CD14-positive monocyte (primary cell): ENCODE measurements at regions not wholly inside any gene's neighbourhood (a gene's known extent, or its start where the extent isn't known, plus 50 kb on each side); places are given as distances from the start of the nearest gene placed in this dataset.

Source experiments
- DNase-seq, 3 donors: peaks; one replicate each; pipeline ENCODE4 v3.0.0-alpha.2; 2011 to 2022
- H2AFZ ChIP-seq: 2 replicates; pipeline ENCODE4 v1.6.0; 2012; ENCODE audit warnings: mild to moderate bottlenecking, low read depth, low read length, inconsistent platforms; ENCODE audit not compliant: insufficient read depth, poor library complexity, severe bottlenecking
- H3K27ac ChIP-seq, 2 donors: 1 replicate in 1 of 2; 2 replicates in 1 of 2; pipeline ENCODE4 v1.5.1; 2012 to 2013; ENCODE audit warnings: low read length in 2 of 2, control low read depth in 1 of 2, inconsistent platforms in 1 of 2, low read depth in 1 of 2, mild to moderate bottlenecking in 1 of 2
- H3K27me3 ChIP-seq, 2 donors: one replicate each; pipeline versions ENCODE4 v1.6.0 to v1.6.1; 2011 to 2013; ENCODE audit warnings: low read length in 2 of 2; ENCODE audit not compliant: control insufficient read depth in 2 of 2, insufficient read depth in 2 of 2
- H3K36me3 ChIP-seq, 2 donors: replicated peaks in 1 of 2; 1 replicate in 1 of 2; 2 replicates in 1 of 2; pipeline versions ENCODE4 v1.5.1 to v1.6.1; 2012 to 2013; ENCODE audit warnings: low read length in 2 of 2, control low read depth in 1 of 2, inconsistent platforms in 1 of 2, mild to moderate bottlenecking in 1 of 2; ENCODE audit not compliant: insufficient read depth in 2 of 2, control insufficient read depth in 1 of 2
- H3K4me1 ChIP-seq, 2 donors: 1 replicate in 1 of 2; 2 replicates in 1 of 2; pipeline versions ENCODE4 v1.5.1 to v1.6.1; 2012 to 2013; ENCODE audit warnings: low read length in 2 of 2, control low read depth in 1 of 2, inconsistent platforms in 1 of 2, mild to moderate bottlenecking in 1 of 2, moderate library complexity in 1 of 2; ENCODE audit not compliant: insufficient read depth in 2 of 2, control insufficient read depth in 1 of 2
- H3K4me2 ChIP-seq: replicated peaks from 2 replicates; pipeline ENCODE3; 2012; ENCODE audit warnings: low read length, moderate library complexity, mild to moderate bottlenecking; ENCODE audit not compliant: poor library complexity, severe bottlenecking; ENCODE audit errors: extremely low read depth
- H3K4me3 ChIP-seq, 3 experiments: fragments of 200-600 bp in 1 of 3; sonication (generic) in 1 of 3; replicated peaks in 1 of 3; 1 replicate in 2 of 3; 2 replicates in 1 of 3; pipeline ENCODE4 v1.5.1; 2011 to 2013; ENCODE audit warnings: low read length in 3 of 3, mild to moderate bottlenecking in 3 of 3, control low read depth in 2 of 3, low read depth in 2 of 3, inconsistent platforms in 1 of 3, moderate library complexity in 1 of 3
- H3K79me2 ChIP-seq: 2 replicates; pipeline ENCODE4 v1.6.0; 2012; ENCODE audit warnings: mild to moderate bottlenecking, control low read depth, inconsistent platforms, low read length, moderate library complexity; ENCODE audit not compliant: insufficient read depth
- H3K9ac ChIP-seq: 2 replicates; pipeline ENCODE4 v1.6.0; 2017; ENCODE audit warnings: low read length, mild to moderate bottlenecking; ENCODE audit not compliant: insufficient read depth, poor library complexity, severe bottlenecking
- H3K9me3 ChIP-seq, 2 donors: replicated peaks in 1 of 2; 1 replicate in 1 of 2; 2 replicates in 1 of 2; pipeline versions ENCODE4 v1.5.1 to v1.6.1; 2012 to 2013; ENCODE audit warnings: low read length in 2 of 2, control low read depth in 1 of 2; ENCODE audit not compliant: control insufficient read depth in 1 of 2, insufficient read depth in 1 of 2
- H4K20me1 ChIP-seq: 2 replicates; pipeline ENCODE4 v1.6.0; 2012; ENCODE audit warnings: mild to moderate bottlenecking, low read length, control low read depth, moderate library complexity; ENCODE audit not compliant: insufficient read depth
- H3K27ac Mint-ChIP-seq, 7 donors: one replicate each; pipeline ENCODE4 v1.8.0; 2020; ENCODE audit warnings: mild to moderate bottlenecking in 7 of 7, mixed read lengths in 7 of 7, moderate library complexity in 6 of 7, inconsistent platforms in 2 of 7
- H3K27me3 Mint-ChIP-seq, 3 donors: one replicate each; pipeline ENCODE4 v1.8.0; 2021 to 2022; ENCODE audit warnings: low read depth in 3 of 3, mild to moderate bottlenecking in 3 of 3, mixed read lengths in 3 of 3, moderate library complexity in 3 of 3, inconsistent platforms in 1 of 3
- H3K36me3 Mint-ChIP-seq, 2 donors: one replicate each; pipeline ENCODE4 v1.8.0; 2020; ENCODE audit warnings: mixed read lengths in 2 of 2, inconsistent platforms in 1 of 2, mild to moderate bottlenecking in 1 of 2
- H3K4me1 Mint-ChIP-seq: one replicate; pipeline ENCODE4 v1.8.0; 2020; ENCODE audit warnings: mild to moderate bottlenecking, mixed read lengths
- H3K4me3 Mint-ChIP-seq, 2 donors: one replicate each; pipeline ENCODE4 v1.8.0; 2020; ENCODE audit warnings: mild to moderate bottlenecking in 2 of 2, mixed read lengths in 2 of 2, moderate library complexity in 1 of 2
- H3K9me3 Mint-ChIP-seq, 7 donors: one replicate each; pipeline ENCODE4 v1.8.0; 2020 to 2022; ENCODE audit warnings: mixed read lengths in 7 of 7, mild to moderate bottlenecking in 6 of 7, moderate library complexity in 6 of 7, inconsistent platforms in 2 of 7
- WGBS: methylation state at CpG from one replicate; pipeline ENCODE4 v1.1.5; 2013; ENCODE audit warnings: missing lambda C conversion rate; ENCODE audit not compliant: insufficient coverage; 5-methylcytosine and 5-hydroxymethylcytosine counted together
- intact Hi-C, 2 donors: fragments of 100-400 bp; cut with micrococcal nuclease; formaldehyde crosslinking; loops; one replicate each; pipeline versions ENCODE4 v1.15.0 to v1.15.1; 2023
- TF ChIP-seq, protein P1 (sequence below): fragments of 200-600 bp; IDR thresholded peaks from one replicate; pipeline ENCODE4 v1.8.0; 2022; ENCODE audit warnings: antibody characterized with exemption, mild to moderate bottlenecking

DNA sequence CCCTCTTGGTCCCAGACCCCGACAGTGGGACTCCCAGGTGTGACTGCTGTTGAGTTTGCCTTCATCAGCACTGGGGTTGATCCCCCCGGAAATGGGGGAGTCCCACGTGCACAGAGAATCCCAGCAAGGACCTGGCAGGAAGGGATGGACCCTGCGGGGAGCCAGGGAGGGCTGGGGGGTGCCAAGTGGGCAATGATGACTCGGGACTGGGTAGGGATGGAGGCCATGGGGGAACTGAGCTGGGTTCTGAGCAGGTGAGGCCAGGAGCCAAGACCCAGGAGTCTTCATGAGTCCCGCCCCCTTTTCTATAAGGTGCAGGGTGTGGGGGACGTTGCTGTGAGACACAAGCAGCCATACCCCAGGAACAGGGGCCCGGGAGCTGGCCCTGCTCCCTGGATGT, 103.8 kb downstream of the CRYAA start:
- Histone ChIP-seq H4K20me1 (no peaks in the 10 kb centered on the region), H3K79me2 (no peaks in the 10 kb centered on the region), H2AFZ (no peak overlapping the region), H3K36me3 (no peaks in the 10 kb centered on the region), H3K4me2 (no peak overlapping the region), H3K9ac (no peak overlapping the region), H3K4me3 (no peak overlapping the region), H3K27ac (no peak overlapping the region), H3K4me1 (no peaks in the 10 kb centered on the region), H3K9me3 (no peaks in the 10 kb centered on the region), H3K27me3 (no peaks in the 10 kb centered on the region)
- Mint-ChIP-seq H3K36me3 (no peaks in the 10 kb centered on the region), H3K4me1 (no peaks in the 10 kb centered on the region), H3K4me3 (no peak overlapping the region), H3K27ac (no peak overlapping the region), H3K27me3 (peaks cover 5 to 23% (median 9%) of the 10 kb centered on the region in 3 donors), H3K9me3 (peaks cover 0 to 2% (median 0%) of the 10 kb centered on the region in 7 donors)
- TF ChIP-seq, protein P1, sequence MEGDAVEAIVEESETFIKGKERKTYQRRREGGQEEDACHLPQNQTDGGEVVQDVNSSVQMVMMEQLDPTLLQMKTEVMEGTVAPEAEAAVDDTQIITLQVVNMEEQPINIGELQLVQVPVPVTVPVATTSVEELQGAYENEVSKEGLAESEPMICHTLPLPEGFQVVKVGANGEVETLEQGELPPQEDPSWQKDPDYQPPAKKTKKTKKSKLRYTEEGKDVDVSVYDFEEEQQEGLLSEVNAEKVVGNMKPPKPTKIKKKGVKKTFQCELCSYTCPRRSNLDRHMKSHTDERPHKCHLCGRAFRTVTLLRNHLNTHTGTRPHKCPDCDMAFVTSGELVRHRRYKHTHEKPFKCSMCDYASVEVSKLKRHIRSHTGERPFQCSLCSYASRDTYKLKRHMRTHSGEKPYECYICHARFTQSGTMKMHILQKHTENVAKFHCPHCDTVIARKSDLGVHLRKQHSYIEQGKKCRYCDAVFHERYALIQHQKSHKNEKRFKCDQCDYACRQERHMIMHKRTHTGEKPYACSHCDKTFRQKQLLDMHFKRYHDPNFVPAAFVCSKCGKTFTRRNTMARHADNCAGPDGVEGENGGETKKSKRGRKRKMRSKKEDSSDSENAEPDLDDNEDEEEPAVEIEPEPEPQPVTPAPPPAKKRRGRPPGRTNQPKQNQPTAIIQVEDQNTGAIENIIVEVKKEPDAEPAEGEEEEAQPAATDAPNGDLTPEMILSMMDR = no peak
- 84% methylated on average over 8 of the region's 8 CpGs for WGBS
- intact Hi-C loops = no loop called here
- DNase-seq = no peak

DNA sequence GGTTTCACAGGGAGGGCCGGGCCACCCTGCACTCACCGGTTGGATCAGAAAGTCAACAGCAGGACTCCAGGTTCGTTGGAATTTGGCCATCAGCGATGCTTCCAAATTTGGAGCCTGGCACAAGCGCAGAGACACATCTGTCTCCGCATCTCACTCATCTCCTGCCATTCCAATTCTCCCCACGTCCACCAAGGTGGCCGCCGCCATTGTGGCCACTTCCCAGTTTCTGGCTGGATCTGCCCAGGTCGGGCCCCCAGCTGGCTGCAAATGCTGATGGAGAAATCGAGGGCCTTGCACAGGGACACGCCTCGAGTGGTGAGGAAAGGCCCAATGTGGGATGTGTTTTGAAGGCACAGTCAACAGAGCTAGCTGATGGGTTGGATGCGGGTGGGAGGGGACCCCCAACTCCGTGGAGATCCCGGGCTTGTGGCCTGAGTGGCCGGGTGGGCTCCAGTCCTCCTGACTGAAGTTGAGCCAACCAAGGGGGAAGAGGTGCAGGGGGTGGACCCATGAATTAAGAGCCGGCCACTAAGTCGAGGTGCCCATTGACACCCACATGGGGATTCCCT, 102.7 kb downstream of the CRYAA start:
- 92% methylated on average over 13 of the region's 19 CpGs for WGBS
- H3K4me1 Mint-ChIP-seq = peaks cover 2% of the 10 kb centered on the region

More for the DNA sequence above, 102.7 kb downstream of the CRYAA start:
- Histone ChIP-seq H3K4me1 (peaks cover 0 to under 1% of the 10 kb centered on the region in 2 donors), H3K4me2 (no peak overlapping the region), H3K36me3 (no peaks in the 10 kb centered on the region), H4K20me1 (no peaks in the 10 kb centered on the region), H3K9ac (no peak overlapping the region), H3K4me3 (no peak overlapping the region), H3K79me2 (no peaks in the 10 kb centered on the region), H3K27me3 (no peaks in the 10 kb centered on the region), H3K27ac (no peak overlapping the region), H2AFZ (no peak overlapping the region), H3K9me3 (no peaks in the 10 kb centered on the region)
- Mint-ChIP-seq H3K9me3 (peaks cover 0 to 2% (median 0%) of the 10 kb centered on the region in 7 donors), H3K27ac (no peak overlapping the region), H3K27me3 (peaks cover 4 to 16% (median 5%) of the 10 kb centered on the region in 3 donors), H3K4me3 (no peak overlapping the region), H3K36me3 (no peaks in the 10 kb centered on the region)
- TF ChIP-seq, protein P1 = no peak
- intact Hi-C loops = no loop called here
- no peak for DNase-seq
